Ovary (tissue), 7 donors: ENCODE measurements at regions not wholly inside any gene's neighbourhood (a gene's known extent, or its start where the extent isn't known, plus 50 kb on each side); places are given as distances from the start of the nearest gene placed in this dataset.

Experiments
- DNase-seq, 5 donors: peaks; one replicate each; pipeline ENCODE4 v3.0.0-alpha.2; 2019 to 2020
- H3K27ac ChIP-seq, 2 donors: fragments of 200-600 bp; one replicate each; pipeline versions ENCODE4 v1.5.1 to v1.8.0; 2019 to 2022
- H3K27me3 ChIP-seq: fragments of 200-600 bp; one replicate; pipeline ENCODE4 v1.8.0; 2022
- H3K36me3 ChIP-seq: fragments of 200-600 bp; sonication (generic); one replicate; pipeline ENCODE4 v1.5.1; 2019
- H3K4me1 ChIP-seq: one replicate; pipeline ENCODE4 v1.8.1; 2013; ENCODE audit warnings: mild to moderate bottlenecking, moderate library complexity; ENCODE audit not compliant: insufficient read depth
- H3K4me3 ChIP-seq: fragments of 200-600 bp; sonication (generic); one replicate; pipeline ENCODE4 v1.5.1; 2017
- H3K9me3 ChIP-seq, 2 donors: fragments of 200-600 bp in 1 of 2; sonication (generic) in 1 of 2; one replicate each; pipeline versions ENCODE4 v1.5.1 to v1.8.1; 2013 to 2019; ENCODE audit warnings: mild to moderate bottlenecking in 1 of 2, moderate library complexity in 1 of 2
- CTCF ChIP-seq, 3 donors: fragments of 450-650 bp in 2 of 3; fragments of 200-600 bp in 1 of 3; IDR thresholded peaks; one replicate each; pipeline versions ENCODE4 v1.5.1 to v1.8.0; 2016 to 2022; ENCODE audit warnings: antibody characterized with exemption in 3 of 3, mild to moderate bottlenecking in 1 of 3
- EP300 ChIP-seq: sonication (generic); formaldehyde crosslinking; IDR thresholded peaks from one replicate; pipeline ENCODE4 v1.6.1; 2017; ENCODE audit warnings: antibody characterized with exemption
- POLR2A ChIP-seq: fragments of 450-650 bp; IDR thresholded peaks from one replicate; pipeline ENCODE4 v1.6.1; 2017; ENCODE audit warnings: antibody characterized with exemption, mild to moderate bottlenecking, moderate library complexity
- WGBS, 3 donors: extraction: QIAGEN DNeasy Blood & Tissue Kit in 1 of 3; methylation state at CpG; one replicate each; pipeline versions ENCODE4 v1.1.5 to v1.1.7; 2013 to 2017; 5-methylcytosine and 5-hydroxymethylcytosine counted together
- intact Hi-C, 4 donors: fragments of 100-400 bp; cut with DNase I; formaldehyde crosslinking; loops; one replicate each; pipeline versions ENCODE4 v1.11.0 to v1.15.1; 2022 to 2023
- donor health status: DM: no; HTN: no; CAD: no; lungs with moderate emphysema.
- donor health status: DM: no; HTN: no; CAD: no.
- donor health status: Bipolar disorder and iron deficiency.
- donor health status: DM: no; HTN: no; CAD: no.
- donor health status: DM: yes; HTN: yes; CAD: no.

GRCh38 chr5:3030511-3031165, 279.2 kb upstream of the IRX2 start:
- H3K27ac ChIP-seq, result no peak overlapping the region
- TF ChIP-seq POLR2A, result no peak
- no peak for TF ChIP-seq CTCF (IDR thresholded peaks at IDR 0.05)
- no peak for TF ChIP-seq EP300
- H3K4me3 ChIP-seq, result no peak overlapping the region
- 81 to 89% (median 82%) methylated on average over 21 of the region's 21 CpGs for WGBS, 3 donors
- H3K9me3 ChIP-seq, result no peaks in the 10 kb centered on the region
- intact Hi-C loops, result no loop called here
- no peaks in the 10 kb centered on the region for H3K27me3 ChIP-seq
- DNase-seq, result no peak
- no peaks in the 10 kb centered on the region for H3K36me3 ChIP-seq
- H3K4me1 ChIP-seq, result no peaks in the 10 kb centered on the region

GRCh38 chr5:3029396-3029795, 277.9 kb upstream of the IRX2 start:
- Histone ChIP-seq H3K27me3 (no peaks in the 10 kb centered on the region), H3K9me3 (no peaks in the 10 kb centered on the region), H3K27ac (no peak overlapping the region), H3K36me3 (no peaks in the 10 kb centered on the region), H3K4me3 (no peak overlapping the region), H3K4me1 (no peaks in the 10 kb centered on the region)
- WGBS, 3 donors, result 75 to 86% (median 81%) methylated on average over 9 of the region's 9 CpGs
- no peak for DNase-seq
- no peak for TF ChIP-seq CTCF (IDR thresholded peaks at IDR 0.05)
- no peak for TF ChIP-seq POLR2A
- no peak for TF ChIP-seq EP300
- intact Hi-C loops, result no loop called here

- Histone ChIP-seq H3K4me3 (no peak overlapping the region), H3K36me3 (no peaks in the 10 kb centered on the region), H3K4me1 (no peaks in the 10 kb centered on the region), H3K27ac (no peak overlapping the region), H3K27me3 (no peaks in the 10 kb centered on the region), H3K9me3 (no peaks in the 10 kb centered on the region)
- TF ChIP-seq EP300 (no peak), CTCF (IDR thresholded peaks at IDR 0.05) (no peak), POLR2A (no peak)
- WGBS, 3 donors, result 79 to 84% (median 80%) methylated on average over 23 of the region's 23 CpGs
- intact Hi-C loops, result no loop called here
- DNase-seq, result no peak
Observed at GRCh38 chr5:3027866-3028635, 276.6 kb upstream of the IRX2 start.

- DNase-seq, result no peak
- whole genome bisulfite sequencing, 3 donors, result 75 to 81% (median 77%) methylated on average over 17 of the region's 17 CpGs
- Histone ChIP-seq H3K27me3 (no peaks in the 10 kb centered on the region), H3K27ac (no peak overlapping the region), H3K36me3 (no peaks in the 10 kb centered on the region), H3K4me3 (no peak overlapping the region), H3K4me1 (no peaks in the 10 kb centered on the region), H3K9me3 (no peaks in the 10 kb centered on the region)
- TF ChIP-seq CTCF (IDR thresholded peaks at IDR 0.05) (no peak), EP300 (no peak), POLR2A (no peak)
- intact Hi-C loops, result no loop called here
Observed at GRCh38 chr5:3027185-3027865, 275.8 kb upstream of the IRX2 start.
